ENCODE measurements at regions not wholly inside any gene's neighbourhood (a gene's known extent, or its start where the extent isn't known, plus 50 kb on each side); places are given as distances from the start of the nearest gene placed in this dataset.

GRCh38 chr5:27353970-27354369 is 315.6 kb upstream of the CDH9 start:
- DNase-seq: no peak

- DNase-seq: no peak
Measured at GRCh38 chr5:27353540-27353939, 315.2 kb upstream of the CDH9 start.

- no peak for DNase-seq
Measured at GRCh38 chr5:27341342-27341741, 303.0 kb upstream of the CDH9 start.

GRCh38 chr5:27336817-27337216 is 298.4 kb upstream of the CDH9 start:
- DNase-seq: no peak

GRCh38 chr5:27328480-27328879 is 290.1 kb upstream of the CDH9 start:
- no peak for DNase-seq

GRCh38 chr5:27325513-27325912 is 287.1 kb upstream of the CDH9 start:
- DNase-seq: no peak

GRCh38 chr5:27318701-27319100 is 280.3 kb upstream of the CDH9 start:
- DNase-seq: no peak

GRCh38 chr5:27316271-27316650 is 277.9 kb upstream of the CDH9 start:
- no peak for DNase-seq

GRCh38 chr5:27315363-27316270 is 277.2 kb upstream of the CDH9 start:
- DNase-seq: no peak

GRCh38 chr5:27313549-27313948 is 275.2 kb upstream of the CDH9 start:
- DNase-seq: no peak

- no peak for DNase-seq
Measured at GRCh38 chr5:27312291-27312893, 274.0 kb upstream of the CDH9 start.

GRCh38 chr5:27311544-27311943 is 273.2 kb upstream of the CDH9 start:
- no peak for DNase-seq

- DNase-seq: no peak
Measured at GRCh38 chr5:27308153-27308552, 269.8 kb upstream of the CDH9 start.

- no peak for DNase-seq
Measured at GRCh38 chr5:27290172-27290571, 251.8 kb upstream of the CDH9 start.

- DNase-seq: no peak
Measured at GRCh38 chr5:27276119-27276518, 237.7 kb upstream of the CDH9 start.

- no peak for DNase-seq
Measured at GRCh38 chr5:27275345-27275744, 237.0 kb upstream of the CDH9 start.

GRCh38 chr5:27269766-27270165 is 231.4 kb upstream of the CDH9 start:
- DNase-seq: no peak

- DNase-seq: no peak
Measured at GRCh38 chr5:27267209-27267824, 228.9 kb upstream of the CDH9 start.

GRCh38 chr5:27266184-27266583 is 227.8 kb upstream of the CDH9 start:
- DNase-seq: no peak

- no peak for DNase-seq
Measured at GRCh38 chr5:27257696-27258095, 219.3 kb upstream of the CDH9 start.

- no peak for DNase-seq
Measured at GRCh38 chr5:27252911-27253310, 214.5 kb upstream of the CDH9 start.

GRCh38 chr5:27242258-27242626 is 203.9 kb upstream of the CDH9 start:
- DNase-seq: no peak

- DNase-seq: no peak
Measured at GRCh38 chr5:27241564-27242257, 203.3 kb upstream of the CDH9 start.

Data from occipital lobe (tissue), 1 donor.